Upper lobe of right lung (tissue), 1 donor: ENCODE measurements at regions not wholly inside any gene's neighbourhood (a gene's known extent, or its start where the extent isn't known, plus 50 kb on each side); places are given as distances from the start of the nearest gene placed in this dataset.
A peak's percentile ranks its signal among the peaks of the same experiment; 100 is the strongest.

Source experiments
- ATAC-seq: fragments of 200-7000 bp; cut with Tn5 transposase; one replicate; pipeline ENCODE4 v1.9.1; 2020; ENCODE audit warnings: mild to moderate bottlenecking, moderate library complexity
- DNase-seq: peaks from one replicate; pipeline ENCODE4 v3.0.0-alpha.2; 2020
- H3K27ac ChIP-seq: fragments of 200-600 bp; one replicate; pipeline ENCODE4 v1.8.0; 2022
- H3K27me3 ChIP-seq: fragments of 200-600 bp; one replicate; pipeline ENCODE4 v1.8.0; 2022; ENCODE audit warnings: mild to moderate bottlenecking
- H3K36me3 ChIP-seq: fragments of 200-600 bp; one replicate; pipeline ENCODE4 v1.8.0; 2022
- H3K4me1 ChIP-seq: fragments of 200-600 bp; one replicate; pipeline ENCODE4 v1.8.0; 2022
- H3K4me3 ChIP-seq: fragments of 200-600 bp; one replicate; pipeline ENCODE4 v1.8.0; 2022; ENCODE audit warnings: mild to moderate bottlenecking
- H3K9me3 ChIP-seq: fragments of 200-600 bp; one replicate; pipeline ENCODE4 v1.8.0; 2022
- CTCF ChIP-seq: fragments of 200-600 bp; IDR thresholded peaks from one replicate; pipeline ENCODE4 v1.8.0; 2022; ENCODE audit warnings: antibody characterized with exemption
- intact Hi-C: fragments of 100-400 bp; cut with DNase I; formaldehyde crosslinking; loops from one replicate; pipeline ENCODE4 v1.11.0; 2022
- donor health status: DM: no; HTN: yes; CAD: no; lungs with severe emphysema.

DNA sequence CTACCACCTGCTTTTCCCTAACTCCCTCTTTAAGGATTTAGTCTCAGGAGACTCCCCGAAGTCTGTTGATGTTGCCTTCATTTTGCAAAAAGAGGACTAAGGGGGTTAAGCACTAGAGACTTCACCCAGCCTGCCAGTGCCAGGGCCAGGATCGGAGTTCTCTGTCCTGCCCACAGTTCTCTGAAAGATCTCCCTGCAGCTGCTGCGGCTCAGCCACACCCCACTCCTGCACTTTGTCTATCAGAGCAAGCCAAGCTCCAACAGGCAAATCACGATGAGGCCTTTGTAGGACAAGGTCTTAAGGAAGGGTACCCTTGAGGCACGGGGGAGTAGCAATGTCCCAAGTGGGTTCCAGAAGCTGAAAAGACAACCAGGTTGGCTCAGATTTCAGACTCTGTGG lies 148.8 kb upstream of the EGLN3 start:
- no peak overlapping the region for H3K4me3 ChIP-seq
- H3K36me3 ChIP-seq = no peaks in the 10 kb centered on the region
- H3K27me3 ChIP-seq = no peaks in the 10 kb centered on the region
- no peak for DNase-seq
- no peak overlapping the region for H3K27ac ChIP-seq
- no peak for ATAC-seq
- intact Hi-C loops = loop anchor here (10.0 kb wide), 2 partner anchors 125 to 255 kb away; no protein-coding TSS in a partner anchor
- no peaks in the 10 kb centered on the region for H3K4me1 ChIP-seq
- H3K9me3 ChIP-seq = no peaks in the 10 kb centered on the region
- TF ChIP-seq CTCF = no peak

DNA sequence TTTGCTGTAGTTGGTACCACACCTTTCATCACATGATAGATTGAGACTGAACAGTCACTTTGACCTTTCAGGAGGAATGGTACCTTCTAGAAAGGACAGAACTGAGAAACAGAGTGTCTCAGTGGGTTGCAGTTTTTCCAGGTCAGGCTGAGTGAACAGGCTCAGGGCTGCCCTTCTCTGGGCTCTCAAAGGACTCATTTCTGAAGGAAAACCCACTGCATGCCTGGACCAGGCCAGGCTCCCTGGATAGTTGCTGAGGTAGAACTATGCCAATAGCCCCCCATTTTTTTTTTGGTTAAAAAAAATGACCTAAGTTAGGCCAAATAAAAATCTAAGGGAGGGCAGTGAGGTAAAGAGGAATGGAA lies 148.1 kb upstream of the EGLN3 start:
- no peaks in the 10 kb centered on the region for H3K9me3 ChIP-seq
- intact Hi-C loops = loop anchor here (10.0 kb wide), 1 partner anchor 126 kb away; no protein-coding TSS in a partner anchor
- no peak for DNase-seq
- no peaks in the 10 kb centered on the region for H3K4me1 ChIP-seq
- no peak for ATAC-seq
- no peak overlapping the region for H3K4me3 ChIP-seq
- H3K27me3 ChIP-seq = no peaks in the 10 kb centered on the region
- no peaks in the 10 kb centered on the region for H3K36me3 ChIP-seq
- H3K27ac ChIP-seq = no peak overlapping the region
- TF ChIP-seq CTCF = no peak

DNA sequence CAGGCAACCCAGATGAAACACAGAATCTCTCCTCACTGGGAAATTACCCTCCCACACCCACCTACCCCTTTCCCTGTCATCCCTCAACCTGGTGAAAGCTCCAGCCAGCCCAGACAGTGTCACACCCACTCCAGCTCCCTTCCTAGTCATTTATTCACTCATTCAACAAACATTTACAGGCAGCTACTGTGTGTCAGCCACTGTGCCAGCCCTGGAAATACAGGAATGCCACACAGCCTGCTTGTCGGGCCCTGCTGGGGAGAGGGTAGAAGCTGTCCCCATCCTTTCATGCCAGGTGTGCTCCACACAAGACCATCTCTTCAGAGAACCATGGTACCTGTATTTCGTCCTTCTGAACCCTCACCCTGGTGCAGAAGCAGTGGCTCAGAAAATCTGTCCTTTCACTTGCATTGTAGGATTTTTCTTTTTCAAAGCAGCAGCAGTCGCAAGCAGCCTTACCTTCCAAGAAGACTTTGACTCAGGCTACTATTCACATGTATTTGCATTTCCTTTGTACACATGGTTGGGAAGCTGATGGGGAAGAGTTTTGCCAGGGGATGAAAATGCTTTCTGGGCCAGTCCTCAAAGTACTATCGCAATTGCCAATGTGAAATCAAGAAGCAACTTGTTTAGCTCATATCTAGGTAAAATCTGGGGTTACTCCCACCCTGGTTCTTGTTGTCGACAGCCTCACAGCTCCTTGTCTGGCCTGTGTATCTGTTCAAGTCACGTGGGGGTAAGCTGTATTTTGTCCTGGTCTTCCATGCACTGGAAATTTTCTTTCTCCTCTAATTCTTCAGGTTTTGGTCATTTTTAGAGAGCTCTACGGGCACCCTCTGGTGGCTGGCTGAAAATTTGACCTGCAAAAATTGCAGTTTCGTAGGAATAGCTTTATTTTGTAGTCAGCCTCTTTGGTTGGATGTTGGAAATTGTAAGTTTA lies 147.4 kb upstream of the EGLN3 start:
- Histone ChIP-seq H3K27me3 (no peaks in the 10 kb centered on the region), H3K4me3 (no peak overlapping the region), H3K4me1 (no peaks in the 10 kb centered on the region), H3K9me3 (no peaks in the 10 kb centered on the region), H3K36me3 (no peaks in the 10 kb centered on the region), H3K27ac (no peak overlapping the region)
- intact Hi-C loops = loop anchor here (10.0 kb wide), 1 partner anchor 126 kb away; no protein-coding TSS in a partner anchor
- DNase-seq = no peak
- peak; percentile 50 for TF ChIP-seq CTCF
- peak; percentile 20 for ATAC-seq

DNA sequence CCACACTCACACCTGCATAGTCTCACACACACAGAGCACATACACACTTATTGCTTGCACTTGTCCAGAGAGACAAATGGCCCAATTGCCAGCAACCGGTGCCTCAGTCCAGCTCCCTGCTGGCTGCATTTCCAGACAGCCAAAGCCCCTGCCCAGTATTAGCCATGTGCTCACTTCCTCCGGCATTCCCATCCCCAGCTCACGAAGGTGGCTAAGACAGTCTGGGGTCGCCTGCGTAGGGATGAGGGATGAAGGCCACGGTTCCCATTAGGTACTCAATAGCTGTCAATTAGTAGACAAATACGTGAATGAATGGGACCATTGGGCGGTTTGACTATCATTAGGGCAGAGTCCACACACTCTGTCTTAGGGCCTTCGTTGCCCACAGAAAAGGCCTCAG lies 146.8 kb upstream of the EGLN3 start:
- H3K27me3 ChIP-seq = no peaks in the 10 kb centered on the region
- no peaks in the 10 kb centered on the region for H3K4me1 ChIP-seq
- intact Hi-C loops = loop anchor here (10.0 kb wide), 1 partner anchor 127 kb away; no protein-coding TSS in a partner anchor
- H3K36me3 ChIP-seq = no peaks in the 10 kb centered on the region
- ATAC-seq (no peak), DNase-seq (no peak)
- TF ChIP-seq CTCF = no peak
- no peaks in the 10 kb centered on the region for H3K9me3 ChIP-seq
- no peak overlapping the region for H3K27ac ChIP-seq
- H3K4me3 ChIP-seq = no peak overlapping the region

GRCh38 chr14:34094384-34094783 lies 143.5 kb upstream of the EGLN3 start:
- Histone ChIP-seq H3K27me3 (no peaks in the 10 kb centered on the region), H3K36me3 (no peaks in the 10 kb centered on the region), H3K27ac (no peak overlapping the region), H3K4me1 (no peaks in the 10 kb centered on the region), H3K9me3 (no peaks in the 10 kb centered on the region), H3K4me3 (no peak overlapping the region)
- ATAC-seq = no peak
- intact Hi-C loops = loop anchor here (10.0 kb wide), 1 partner anchor 130 kb away; no protein-coding TSS in a partner anchor
- DNase-seq = no peak
- TF ChIP-seq CTCF = no peak
